GM23338 (cell line): ENCODE measurements at regions not wholly inside any gene's neighbourhood (a gene's known extent, or its start where the extent isn't known, plus 50 kb on each side); places are given as distances from the start of the nearest gene placed in this dataset.

ENCODE experiments used
- ATAC-seq: fragments of 200-7000 bp; cut with Tn5 transposase; 3 replicates; pipeline ENCODE4 v1.9.1; 2020
- DNase-seq: peaks from one replicate; pipeline ENCODE4 v3.0.0-alpha.2; 2015; ENCODE audit warnings: low spot score
- H2AFZ ChIP-seq: fragments of 200-600 bp; sonication (generic); 2 replicates; pipeline ENCODE4 v1.8.0; 2016; ENCODE audit warnings: antibody characterized with exemption, mild to moderate bottlenecking, moderate library complexity
- H3F3A ChIP-seq: fragments of 200-600 bp; sonication (generic); replicated peaks from 2 replicates; pipeline ENCODE4 v1.8.0; 2017; ENCODE audit warnings: antibody characterized with exemption, mixed run types, low read depth
- H3K27ac ChIP-seq: fragments of 200-600 bp; sonication (generic); 2 replicates; pipeline ENCODE4 v1.6.1; 2016; ENCODE audit warnings: low read depth
- H3K27me3 ChIP-seq: fragments of 200-600 bp; sonication (generic); 2 replicates; pipeline ENCODE4 v1.8.0; 2016; ENCODE audit warnings: mild to moderate bottlenecking, mixed run types, moderate library complexity; ENCODE audit not compliant: insufficient read depth
- H3K36me3 ChIP-seq: fragments of 200-600 bp; sonication (generic); 2 replicates; pipeline ENCODE4 v1.8.0; 2016; ENCODE audit warnings: mild to moderate bottlenecking; ENCODE audit not compliant: insufficient read depth
- H3K4me1 ChIP-seq: fragments of 200-600 bp; sonication (generic); 2 replicates; pipeline ENCODE4 v1.8.0; 2016; ENCODE audit warnings: mild to moderate bottlenecking, moderate library complexity; ENCODE audit not compliant: insufficient read depth
- H3K4me2 ChIP-seq: fragments of 200-600 bp; sonication (generic); 2 replicates; pipeline ENCODE4 v1.7.1; 2017; ENCODE audit warnings: mixed run types
- H3K4me3 ChIP-seq: fragments of 200-600 bp; sonication (generic); 2 replicates; pipeline ENCODE4 v1.6.1; 2016; ENCODE audit warnings: mixed run types
- H3K79me2 ChIP-seq: fragments of 200-600 bp; sonication (generic); replicated peaks from 2 replicates; pipeline ENCODE4 v1.8.0; 2017; ENCODE audit warnings: mild to moderate bottlenecking; ENCODE audit not compliant: insufficient read depth
- H3K9me2 ChIP-seq: fragments of 200-600 bp; sonication (generic); 2 replicates; pipeline ENCODE4 v1.8.0; 2017; ENCODE audit not compliant: insufficient read depth
- H4K20me1 ChIP-seq: fragments of 200-600 bp; sonication (generic); replicated peaks from 2 replicates; pipeline ENCODE4 v1.8.0; 2017; ENCODE audit warnings: mild to moderate bottlenecking; ENCODE audit not compliant: insufficient read depth
- H3K27ac Mint-ChIP-seq: 2 replicates; pipeline ENCODE4 v1.8.0; 2020; ENCODE audit warnings: inconsistent platforms, mild to moderate bottlenecking, moderate library complexity, mixed read lengths
- H3K27me3 Mint-ChIP-seq: 3 replicates; pipeline ENCODE4 v1.8.0; 2022; ENCODE audit warnings: low read depth, mild to moderate bottlenecking, moderate library complexity, mixed read lengths, inconsistent platforms; ENCODE audit not compliant: insufficient read depth, poor library complexity
- H3K36me3 Mint-ChIP-seq: 3 replicates; pipeline ENCODE4 v1.8.0; 2021; ENCODE audit warnings: low read depth, mild to moderate bottlenecking, inconsistent platforms, moderate library complexity, mixed read lengths
- H3K4me1 Mint-ChIP-seq: 3 replicates; pipeline ENCODE4 v1.8.0; 2020; ENCODE audit warnings: mild to moderate bottlenecking, inconsistent platforms, mixed read lengths
- H3K4me3 Mint-ChIP-seq: 3 replicates; pipeline ENCODE4 v1.8.0; 2021; ENCODE audit warnings: moderate library complexity, mild to moderate bottlenecking, inconsistent platforms, mixed read lengths
- H3K9me3 Mint-ChIP-seq: 3 replicates; pipeline ENCODE4 v1.8.0; 2020; ENCODE audit warnings: moderate library complexity, mild to moderate bottlenecking, inconsistent platforms, mixed read lengths
- CREB1 ChIP-seq: fragments of 250-450 bp; sonication (Bioruptor Pico); IDR thresholded peaks from 2 replicates; pipeline ENCODE4 v1.5.0; 2020; ENCODE audit warnings: low read depth, mild to moderate bottlenecking, moderate library complexity
- EZH2 ChIP-seq: fragments of 200-600 bp; sonication (generic); IDR thresholded peaks from one replicate; pipeline ENCODE4 v1.8.0; 2017; ENCODE audit warnings: antibody characterized with exemption, mild to moderate bottlenecking, low read depth; ENCODE audit not compliant: unreplicated experiment
- EZH2phosphoT487 ChIP-seq: fragments of 200-600 bp; sonication (generic); IDR thresholded peaks from one replicate; pipeline ENCODE4 v1.8.1; 2018; ENCODE audit warnings: antibody characterized with exemption; ENCODE audit not compliant: unreplicated experiment
- JUNB ChIP-seq: IDR thresholded peaks from one replicate; pipeline ENCODE4 v1.6.1; 2016; ENCODE audit warnings: antibody characterized with exemption; ENCODE audit not compliant: unreplicated experiment
- NANOG ChIP-seq: IDR thresholded peaks from 2 replicates; pipeline ENCODE4 v1.6.1; 2016; ENCODE audit warnings: antibody characterized with exemption, borderline replicate concordance
- POLR2AphosphoS5 ChIP-seq: IDR thresholded peaks from 2 replicates; pipeline ENCODE4 v1.6.1; 2016; ENCODE audit warnings: antibody characterized with exemption, low read depth
- STAT1 ChIP-seq: IDR thresholded peaks from one replicate; pipeline ENCODE4 v1.6.1; 2016; ENCODE audit warnings: antibody characterized with exemption; ENCODE audit not compliant: unreplicated experiment
- ZNF114 ChIP-seq: fragments of 250-450 bp; sonication (Bioruptor Pico); IDR thresholded peaks from 2 replicates; pipeline ENCODE4 v1.5.0; 2020; ENCODE audit warnings: mild to moderate bottlenecking, moderate library complexity
- ZNF331 ChIP-seq: fragments of 250-450 bp; sonication (Bioruptor Pico); IDR thresholded peaks from 2 replicates; pipeline ENCODE4 v1.5.0; 2020; ENCODE audit warnings: low read depth, mild to moderate bottlenecking, moderate library complexity
- TF ChIP-seq, protein P1 (sequence below): IDR thresholded peaks from one replicate; pipeline ENCODE4 v1.6.1; 2018; ENCODE audit warnings: antibody characterized with exemption; ENCODE audit not compliant: unreplicated experiment
- TF ChIP-seq, protein P2 (sequence below): IDR thresholded peaks from 2 replicates; pipeline ENCODE4 v1.6.1; 2016; ENCODE audit warnings: antibody characterized with exemption
- TF ChIP-seq, protein P3 (sequence below): fragments of 250-450 bp; sonication (Bioruptor Pico); IDR thresholded peaks from 2 replicates; pipeline ENCODE4 v1.5.0; 2020; ENCODE audit warnings: mild to moderate bottlenecking, moderate library complexity
- TF ChIP-seq, protein P4 (sequence below), 2 experiments: fragments of 200-600 bp in 1 of 2; sonication (generic) in 1 of 2; conservative IDR thresholded peaks; 2 replicates each; pipeline versions ENCODE4 v1.5.1 to v1.6.1; 2016 to 2017; ENCODE audit warnings: antibody characterized with exemption in 2 of 2, low read depth in 2 of 2, mild to moderate bottlenecking in 2 of 2, moderate library complexity in 1 of 2

DNA sequence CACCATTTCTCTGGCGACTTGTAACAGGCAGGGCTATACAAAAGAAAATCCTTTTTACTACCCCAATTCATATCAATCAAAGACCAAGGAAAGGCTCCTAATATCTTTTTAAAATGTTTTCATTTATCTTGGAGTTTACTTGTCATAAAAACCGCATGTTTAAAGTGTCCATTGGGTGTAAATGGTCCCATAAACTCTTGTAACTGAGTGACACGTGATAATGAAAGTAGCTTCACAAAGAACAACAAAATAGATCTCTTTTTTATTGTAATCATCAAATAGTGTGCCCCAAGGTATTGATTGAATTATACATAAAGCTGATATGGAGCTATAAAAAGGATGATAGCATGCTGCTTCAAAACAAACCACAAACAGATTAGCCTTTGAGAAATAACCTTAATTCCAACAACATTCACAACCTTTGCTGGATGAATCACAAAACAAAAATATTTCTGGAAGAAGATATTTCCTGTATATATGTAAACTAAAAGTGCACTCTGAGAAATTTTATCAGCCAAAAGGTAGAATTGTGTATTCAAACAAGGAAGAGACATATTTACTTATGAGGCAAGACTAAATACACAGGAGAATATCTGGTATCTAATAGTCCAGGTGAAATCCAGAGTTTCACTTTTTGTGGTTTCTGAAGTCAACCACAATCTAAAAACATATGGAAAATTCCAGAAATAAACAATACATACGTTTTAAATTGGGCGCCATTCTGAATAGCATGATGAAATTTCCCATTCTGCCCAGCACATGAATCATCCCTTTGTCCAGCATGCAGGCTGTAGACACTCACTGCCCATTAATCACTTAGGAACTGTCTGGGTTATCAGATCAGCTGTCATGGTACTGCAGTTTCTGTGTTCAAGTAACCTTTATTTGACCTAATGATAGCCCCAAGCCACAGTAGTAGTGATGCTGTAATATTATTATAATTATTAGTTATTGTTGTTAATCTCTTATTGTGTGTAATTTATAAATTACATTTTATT is 237.5 kb downstream of the PIK3C3 start:
- H3K79me2 ChIP-seq: no peaks in the 10 kb centered on the region
- TF ChIP-seq, protein P1, sequence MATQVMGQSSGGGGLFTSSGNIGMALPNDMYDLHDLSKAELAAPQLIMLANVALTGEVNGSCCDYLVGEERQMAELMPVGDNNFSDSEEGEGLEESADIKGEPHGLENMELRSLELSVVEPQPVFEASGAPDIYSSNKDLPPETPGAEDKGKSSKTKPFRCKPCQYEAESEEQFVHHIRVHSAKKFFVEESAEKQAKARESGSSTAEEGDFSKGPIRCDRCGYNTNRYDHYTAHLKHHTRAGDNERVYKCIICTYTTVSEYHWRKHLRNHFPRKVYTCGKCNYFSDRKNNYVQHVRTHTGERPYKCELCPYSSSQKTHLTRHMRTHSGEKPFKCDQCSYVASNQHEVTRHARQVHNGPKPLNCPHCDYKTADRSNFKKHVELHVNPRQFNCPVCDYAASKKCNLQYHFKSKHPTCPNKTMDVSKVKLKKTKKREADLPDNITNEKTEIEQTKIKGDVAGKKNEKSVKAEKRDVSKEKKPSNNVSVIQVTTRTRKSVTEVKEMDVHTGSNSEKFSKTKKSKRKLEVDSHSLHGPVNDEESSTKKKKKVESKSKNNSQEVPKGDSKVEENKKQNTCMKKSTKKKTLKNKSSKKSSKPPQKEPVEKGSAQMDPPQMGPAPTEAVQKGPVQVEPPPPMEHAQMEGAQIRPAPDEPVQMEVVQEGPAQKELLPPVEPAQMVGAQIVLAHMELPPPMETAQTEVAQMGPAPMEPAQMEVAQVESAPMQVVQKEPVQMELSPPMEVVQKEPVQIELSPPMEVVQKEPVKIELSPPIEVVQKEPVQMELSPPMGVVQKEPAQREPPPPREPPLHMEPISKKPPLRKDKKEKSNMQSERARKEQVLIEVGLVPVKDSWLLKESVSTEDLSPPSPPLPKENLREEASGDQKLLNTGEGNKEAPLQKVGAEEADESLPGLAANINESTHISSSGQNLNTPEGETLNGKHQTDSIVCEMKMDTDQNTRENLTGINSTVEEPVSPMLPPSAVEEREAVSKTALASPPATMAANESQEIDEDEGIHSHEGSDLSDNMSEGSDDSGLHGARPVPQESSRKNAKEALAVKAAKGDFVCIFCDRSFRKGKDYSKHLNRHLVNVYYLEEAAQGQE: no peak
- TF ChIP-seq EZH2 (no peak), STAT1 (no peak), EZH2phosphoT487 (no peak), POLR2AphosphoS5 (no peak), JUNB (no peak), CREB1 (CRISPR knock-in tag) (no peak), NANOG (no peak), ZNF331 (CRISPR knock-in tag) (no peak), ZNF114 (CRISPR knock-in tag) (no peak)
- TF ChIP-seq, protein P2, sequence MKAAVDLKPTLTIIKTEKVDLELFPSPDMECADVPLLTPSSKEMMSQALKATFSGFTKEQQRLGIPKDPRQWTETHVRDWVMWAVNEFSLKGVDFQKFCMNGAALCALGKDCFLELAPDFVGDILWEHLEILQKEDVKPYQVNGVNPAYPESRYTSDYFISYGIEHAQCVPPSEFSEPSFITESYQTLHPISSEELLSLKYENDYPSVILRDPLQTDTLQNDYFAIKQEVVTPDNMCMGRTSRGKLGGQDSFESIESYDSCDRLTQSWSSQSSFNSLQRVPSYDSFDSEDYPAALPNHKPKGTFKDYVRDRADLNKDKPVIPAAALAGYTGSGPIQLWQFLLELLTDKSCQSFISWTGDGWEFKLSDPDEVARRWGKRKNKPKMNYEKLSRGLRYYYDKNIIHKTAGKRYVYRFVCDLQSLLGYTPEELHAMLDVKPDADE: no peak
- TF ChIP-seq, protein P3, sequence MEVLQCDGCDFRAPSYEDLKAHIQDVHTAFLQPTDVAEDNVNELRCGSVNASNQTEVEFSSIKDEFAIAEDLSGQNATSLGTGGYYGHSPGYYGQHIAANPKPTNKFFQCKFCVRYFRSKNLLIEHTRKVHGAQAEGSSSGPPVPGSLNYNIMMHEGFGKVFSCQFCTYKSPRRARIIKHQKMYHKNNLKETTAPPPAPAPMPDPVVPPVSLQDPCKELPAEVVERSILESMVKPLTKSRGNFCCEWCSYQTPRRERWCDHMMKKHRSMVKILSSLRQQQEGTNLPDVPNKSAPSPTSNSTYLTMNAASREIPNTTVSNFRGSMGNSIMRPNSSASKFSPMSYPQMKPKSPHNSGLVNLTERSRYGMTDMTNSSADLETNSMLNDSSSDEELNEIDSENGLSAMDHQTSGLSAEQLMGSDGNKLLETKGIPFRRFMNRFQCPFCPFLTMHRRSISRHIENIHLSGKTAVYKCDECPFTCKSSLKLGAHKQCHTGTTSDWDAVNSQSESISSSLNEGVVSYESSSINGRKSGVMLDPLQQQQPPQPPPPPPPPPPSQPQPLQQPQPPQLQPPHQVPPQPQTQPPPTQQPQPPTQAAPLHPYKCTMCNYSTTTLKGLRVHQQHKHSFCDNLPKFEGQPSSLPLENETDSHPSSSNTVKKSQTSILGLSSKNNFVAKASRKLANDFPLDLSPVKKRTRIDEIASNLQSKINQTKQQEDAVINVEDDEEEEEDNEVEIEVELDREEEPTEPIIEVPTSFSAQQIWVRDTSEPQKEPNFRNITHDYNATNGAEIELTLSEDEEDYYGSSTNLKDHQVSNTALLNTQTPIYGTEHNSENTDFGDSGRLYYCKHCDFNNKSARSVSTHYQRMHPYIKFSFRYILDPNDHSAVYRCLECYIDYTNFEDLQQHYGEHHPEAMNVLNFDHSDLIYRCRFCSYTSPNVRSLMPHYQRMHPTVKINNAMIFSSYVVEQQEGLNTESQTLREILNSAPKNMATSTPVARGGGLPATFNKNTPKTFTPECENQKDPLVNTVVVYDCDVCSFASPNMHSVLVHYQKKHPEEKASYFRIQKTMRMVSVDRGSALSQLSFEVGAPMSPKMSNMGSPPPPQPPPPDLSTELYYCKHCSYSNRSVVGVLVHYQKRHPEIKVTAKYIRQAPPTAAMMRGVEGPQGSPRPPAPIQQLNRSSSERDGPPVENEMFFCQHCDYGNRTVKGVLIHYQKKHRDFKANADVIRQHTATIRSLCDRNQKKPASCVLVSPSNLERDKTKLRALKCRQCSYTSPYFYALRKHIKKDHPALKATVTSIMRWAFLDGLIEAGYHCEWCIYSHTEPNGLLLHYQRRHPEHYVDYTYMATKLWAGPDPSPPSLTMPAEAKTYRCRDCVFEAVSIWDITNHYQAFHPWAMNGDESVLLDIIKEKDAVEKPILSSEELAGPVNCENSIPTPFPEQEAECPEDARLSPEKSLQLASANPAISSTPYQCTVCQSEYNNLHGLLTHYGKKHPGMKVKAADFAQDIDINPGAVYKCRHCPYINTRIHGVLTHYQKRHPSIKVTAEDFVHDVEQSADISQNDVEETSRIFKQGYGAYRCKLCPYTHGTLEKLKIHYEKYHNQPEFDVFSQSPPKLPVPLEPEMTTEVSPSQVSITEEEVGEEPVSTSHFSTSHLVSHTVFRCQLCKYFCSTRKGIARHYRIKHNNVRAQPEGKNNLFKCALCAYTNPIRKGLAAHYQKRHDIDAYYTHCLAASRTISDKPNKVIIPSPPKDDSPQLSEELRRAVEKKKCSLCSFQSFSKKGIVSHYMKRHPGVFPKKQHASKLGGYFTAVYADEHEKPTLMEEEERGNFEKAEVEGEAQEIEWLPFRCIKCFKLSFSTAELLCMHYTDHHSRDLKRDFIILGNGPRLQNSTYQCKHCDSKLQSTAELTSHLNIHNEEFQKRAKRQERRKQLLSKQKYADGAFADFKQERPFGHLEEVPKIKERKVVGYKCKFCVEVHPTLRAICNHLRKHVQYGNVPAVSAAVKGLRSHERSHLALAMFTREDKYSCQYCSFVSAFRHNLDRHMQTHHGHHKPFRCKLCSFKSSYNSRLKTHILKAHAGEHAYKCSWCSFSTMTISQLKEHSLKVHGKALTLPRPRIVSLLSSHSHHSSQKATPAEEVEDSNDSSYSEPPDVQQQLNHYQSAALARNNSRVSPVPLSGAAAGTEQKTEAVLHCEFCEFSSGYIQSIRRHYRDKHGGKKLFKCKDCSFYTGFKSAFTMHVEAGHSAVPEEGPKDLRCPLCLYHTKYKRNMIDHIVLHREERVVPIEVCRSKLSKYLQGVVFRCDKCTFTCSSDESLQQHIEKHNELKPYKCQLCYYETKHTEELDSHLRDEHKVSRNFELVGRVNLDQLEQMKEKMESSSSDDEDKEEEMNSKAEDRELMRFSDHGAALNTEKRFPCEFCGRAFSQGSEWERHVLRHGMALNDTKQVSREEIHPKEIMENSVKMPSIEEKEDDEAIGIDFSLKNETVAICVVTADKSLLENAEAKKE (CRISPR knock-in tag): no peak
- TF ChIP-seq, protein P4, sequence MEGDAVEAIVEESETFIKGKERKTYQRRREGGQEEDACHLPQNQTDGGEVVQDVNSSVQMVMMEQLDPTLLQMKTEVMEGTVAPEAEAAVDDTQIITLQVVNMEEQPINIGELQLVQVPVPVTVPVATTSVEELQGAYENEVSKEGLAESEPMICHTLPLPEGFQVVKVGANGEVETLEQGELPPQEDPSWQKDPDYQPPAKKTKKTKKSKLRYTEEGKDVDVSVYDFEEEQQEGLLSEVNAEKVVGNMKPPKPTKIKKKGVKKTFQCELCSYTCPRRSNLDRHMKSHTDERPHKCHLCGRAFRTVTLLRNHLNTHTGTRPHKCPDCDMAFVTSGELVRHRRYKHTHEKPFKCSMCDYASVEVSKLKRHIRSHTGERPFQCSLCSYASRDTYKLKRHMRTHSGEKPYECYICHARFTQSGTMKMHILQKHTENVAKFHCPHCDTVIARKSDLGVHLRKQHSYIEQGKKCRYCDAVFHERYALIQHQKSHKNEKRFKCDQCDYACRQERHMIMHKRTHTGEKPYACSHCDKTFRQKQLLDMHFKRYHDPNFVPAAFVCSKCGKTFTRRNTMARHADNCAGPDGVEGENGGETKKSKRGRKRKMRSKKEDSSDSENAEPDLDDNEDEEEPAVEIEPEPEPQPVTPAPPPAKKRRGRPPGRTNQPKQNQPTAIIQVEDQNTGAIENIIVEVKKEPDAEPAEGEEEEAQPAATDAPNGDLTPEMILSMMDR (conservative IDR thresholded peaks at IDR 0.05; ENCODE audit: low read depth in 2 of 2): no peak
- no peaks in the 10 kb centered on the region for H3F3A ChIP-seq
- no peak overlapping the region for H3K27ac ChIP-seq
- H4K20me1 ChIP-seq: no peaks in the 10 kb centered on the region
- Mint-ChIP-seq H3K36me3 (peaks cover 2% of the 10 kb centered on the region; the same call in 1 of the 3 replicates), H3K4me1 (no peaks in the 10 kb centered on the region), H3K27me3 (no peaks in the 10 kb centered on the region), H3K4me3 (no peak overlapping the region), H3K27ac (no peak overlapping the region), H3K9me3 (peaks cover 11% of the 10 kb centered on the region)
- peaks cover 6% of the 10 kb centered on the region; the same call in 1 of the 2 replicates for H3K4me1 ChIP-seq
- ATAC-seq: no peak
- H3K4me2 ChIP-seq: no peak overlapping the region
- H3K4me3 ChIP-seq: no peak overlapping the region
- H3K9me2 ChIP-seq: 0 out of 2 replicates have a peak, but pooled peaks cover 3% of the 10 kb centered on the region
- H2AFZ ChIP-seq: no peak overlapping the region
- no peak for DNase-seq
- no peaks in the 10 kb centered on the region for H3K27me3 ChIP-seq
- H3K36me3 ChIP-seq: no peaks in the 10 kb centered on the region
